ENCODE measurements at regions not wholly inside any gene's neighbourhood (a gene's known extent, or its start where the extent isn't known, plus 50 kb on each side); places are given as distances from the start of the nearest gene placed in this dataset.
"Not testable (repeated sequence)": the region's sequence is repeated elsewhere in the genome, so short reads cannot be mapped to it uniquely, and the experiment has no call there.

DNA sequence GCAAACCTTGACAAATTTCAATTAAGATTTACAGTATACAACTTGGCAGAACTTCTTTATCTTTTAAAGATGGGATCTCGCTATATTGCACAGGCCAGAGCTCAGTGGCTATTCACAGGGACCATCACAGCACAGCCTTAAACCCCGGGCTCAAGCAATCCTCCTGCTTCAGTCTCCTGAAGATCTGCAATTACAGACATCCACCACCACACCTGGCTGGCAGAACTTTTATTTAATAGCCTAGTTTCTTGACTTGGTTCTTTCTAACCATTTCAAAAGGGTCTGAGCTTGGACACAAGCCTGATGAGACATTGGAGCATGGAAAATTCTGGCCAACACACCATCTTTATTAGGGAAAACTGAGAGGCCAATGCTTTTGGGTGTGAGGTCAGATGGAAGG is 151.6 kb upstream of the KCNG1 start:
- no peak overlapping the region for H3K4me3 ChIP-seq (ENCODE audit: low read depth, low read length)
- TF ChIP-seq, protein P1, sequence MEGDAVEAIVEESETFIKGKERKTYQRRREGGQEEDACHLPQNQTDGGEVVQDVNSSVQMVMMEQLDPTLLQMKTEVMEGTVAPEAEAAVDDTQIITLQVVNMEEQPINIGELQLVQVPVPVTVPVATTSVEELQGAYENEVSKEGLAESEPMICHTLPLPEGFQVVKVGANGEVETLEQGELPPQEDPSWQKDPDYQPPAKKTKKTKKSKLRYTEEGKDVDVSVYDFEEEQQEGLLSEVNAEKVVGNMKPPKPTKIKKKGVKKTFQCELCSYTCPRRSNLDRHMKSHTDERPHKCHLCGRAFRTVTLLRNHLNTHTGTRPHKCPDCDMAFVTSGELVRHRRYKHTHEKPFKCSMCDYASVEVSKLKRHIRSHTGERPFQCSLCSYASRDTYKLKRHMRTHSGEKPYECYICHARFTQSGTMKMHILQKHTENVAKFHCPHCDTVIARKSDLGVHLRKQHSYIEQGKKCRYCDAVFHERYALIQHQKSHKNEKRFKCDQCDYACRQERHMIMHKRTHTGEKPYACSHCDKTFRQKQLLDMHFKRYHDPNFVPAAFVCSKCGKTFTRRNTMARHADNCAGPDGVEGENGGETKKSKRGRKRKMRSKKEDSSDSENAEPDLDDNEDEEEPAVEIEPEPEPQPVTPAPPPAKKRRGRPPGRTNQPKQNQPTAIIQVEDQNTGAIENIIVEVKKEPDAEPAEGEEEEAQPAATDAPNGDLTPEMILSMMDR (IDR thresholded peaks at IDR 0.05; ENCODE audit: insufficient read depth, low read length) = no peak
- no peak for DNase-seq (ENCODE audit: low read depth)

DNA sequence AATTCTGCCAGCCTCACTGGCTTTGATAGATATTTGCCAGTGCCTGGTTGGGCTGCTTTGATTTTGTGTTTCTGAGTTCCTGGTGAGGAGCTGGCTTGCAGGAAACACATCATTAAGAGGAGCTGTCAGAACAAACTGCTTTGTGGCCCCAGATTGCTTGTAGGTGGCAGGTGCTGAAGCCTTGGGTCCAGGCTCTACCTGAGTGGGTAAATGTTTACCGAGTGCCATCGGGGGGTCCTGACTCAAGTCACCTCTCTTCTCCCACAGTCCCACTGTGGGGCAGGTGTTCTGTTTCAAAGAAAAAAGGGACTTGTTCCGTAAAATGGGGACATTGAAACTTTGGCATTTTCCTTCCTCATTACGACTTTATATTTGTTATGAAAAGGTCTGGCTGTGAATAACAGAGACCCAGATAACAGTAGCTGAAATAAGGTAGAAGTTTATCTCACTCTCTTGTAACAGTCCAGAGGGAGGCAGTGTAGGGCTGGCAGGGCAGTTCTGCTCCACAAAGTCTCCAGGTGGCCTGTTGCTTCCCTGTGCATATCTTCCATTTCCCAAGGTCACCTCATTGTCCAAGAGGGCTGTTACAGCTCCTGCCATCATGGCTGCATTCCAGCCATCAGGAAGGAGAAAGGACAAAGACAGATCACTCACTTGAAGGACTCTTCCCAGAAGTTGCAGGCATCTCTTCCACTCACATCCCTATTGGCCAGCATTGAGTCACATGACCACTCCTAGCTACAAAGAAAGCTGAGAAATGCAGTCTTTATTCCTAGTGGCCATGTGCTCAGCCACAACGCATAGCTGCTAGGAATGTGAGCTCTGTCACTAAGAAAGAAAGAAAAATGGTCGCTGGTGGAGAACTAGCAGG is 149.9 kb upstream of the KCNG1 start:
- no peak overlapping the region for H3K4me3 ChIP-seq (ENCODE audit: low read depth, low read length)
- DNase-seq (ENCODE audit: low read depth) = no peak
- TF ChIP-seq, protein P1 (IDR thresholded peaks at IDR 0.05; ENCODE audit: insufficient read depth, low read length) = no peak

DNA sequence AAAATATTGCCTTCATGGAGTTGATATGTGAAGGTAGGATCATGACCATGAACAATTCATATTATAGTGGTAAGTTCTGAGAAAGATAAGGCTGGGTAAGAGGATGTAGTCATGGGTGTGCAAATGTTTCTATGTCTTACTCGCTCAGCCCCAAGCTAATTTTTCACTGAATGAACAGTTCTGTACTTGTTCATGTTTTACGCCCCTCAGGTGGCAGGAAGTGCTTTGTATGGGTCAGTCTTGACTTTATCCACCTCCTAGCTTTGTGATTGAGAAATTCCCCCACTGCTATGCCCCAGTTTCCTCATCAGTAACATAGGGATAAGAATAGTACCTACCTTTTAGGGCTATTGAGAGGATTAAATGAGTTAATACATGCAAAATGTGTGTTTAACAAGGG is 148.2 kb upstream of the KCNG1 start:
- TF ChIP-seq, protein P1 (IDR thresholded peaks at IDR 0.05; ENCODE audit: insufficient read depth, low read length) = no peak
- H3K4me3 ChIP-seq (ENCODE audit: low read depth, low read length) = no peak overlapping the region
- DNase-seq (ENCODE audit: low read depth) = no peak

DNA sequence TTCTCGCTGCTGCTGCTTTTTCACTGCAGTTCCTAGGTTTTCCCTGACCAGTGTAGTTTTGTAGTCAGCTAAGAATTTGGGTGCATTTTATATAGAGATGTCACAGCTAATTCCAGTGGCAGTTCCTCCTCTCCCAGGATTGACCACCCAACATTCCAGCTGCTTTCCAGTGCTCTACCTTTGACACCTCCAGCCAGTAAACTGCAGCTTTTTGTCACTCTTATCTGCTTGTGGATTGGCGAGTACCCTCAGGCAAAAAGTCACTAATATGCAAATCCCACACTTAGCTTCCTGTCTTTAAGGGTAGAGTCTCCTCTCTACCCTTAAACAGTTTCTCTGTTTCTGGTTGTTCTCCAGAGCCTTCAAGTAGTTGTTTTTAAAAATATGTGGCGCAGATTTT is 146.9 kb upstream of the KCNG1 start:
- no peak overlapping the region for H3K4me3 ChIP-seq (ENCODE audit: low read depth, low read length)
- DNase-seq (ENCODE audit: low read depth) = no peak
- TF ChIP-seq, protein P1 (IDR thresholded peaks at IDR 0.05; ENCODE audit: insufficient read depth, low read length) = no peak

DNA sequence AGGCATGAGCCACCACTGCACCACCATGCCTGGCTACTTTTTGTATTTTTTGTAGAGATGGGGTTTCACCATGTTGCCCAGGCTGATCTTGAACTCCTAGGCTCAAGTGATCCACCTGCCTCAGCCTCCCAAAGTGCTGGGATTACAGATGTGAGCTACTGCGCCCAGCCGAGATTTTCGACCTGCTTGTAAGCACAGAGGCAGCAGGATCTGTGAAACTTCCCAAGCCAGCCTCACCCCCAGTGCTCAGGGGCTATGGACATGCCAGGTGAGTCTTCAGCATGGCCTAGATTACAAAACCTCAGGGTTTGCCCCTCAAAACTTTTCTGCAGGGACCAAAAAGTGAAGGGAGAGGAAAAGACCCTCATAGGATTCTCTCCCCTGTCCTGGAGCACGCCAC is 145.0 kb upstream of the KCNG1 start:
- not testable (repeated sequence) for H3K4me3 ChIP-seq (ENCODE audit: low read depth, low read length); DNase-seq (ENCODE audit: low read depth)

DNA sequence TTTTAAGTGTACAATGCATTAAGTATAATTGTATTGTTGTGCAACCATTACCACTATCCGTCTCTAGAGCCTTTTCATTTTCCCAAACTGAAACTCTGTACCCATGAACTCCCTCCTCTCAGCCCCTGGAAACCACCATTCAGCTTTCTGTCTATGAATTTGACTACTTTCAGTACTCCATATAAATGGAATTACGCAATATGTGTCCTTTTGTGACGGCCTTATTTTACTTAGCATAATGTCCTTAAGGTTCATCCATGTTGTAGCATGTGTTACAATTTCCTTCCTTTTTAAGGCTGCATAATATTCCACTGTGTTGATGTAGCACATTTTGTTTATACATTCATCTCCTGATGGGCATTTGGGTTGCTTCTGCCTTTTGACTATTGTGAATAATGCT is 143.6 kb upstream of the KCNG1 start:
- TF ChIP-seq, protein P1 (IDR thresholded peaks at IDR 0.05; ENCODE audit: insufficient read depth, low read length) = no peak
- H3K4me3 ChIP-seq (ENCODE audit: low read depth, low read length) = no peak overlapping the region
- no peak for DNase-seq (ENCODE audit: low read depth)

DNA sequence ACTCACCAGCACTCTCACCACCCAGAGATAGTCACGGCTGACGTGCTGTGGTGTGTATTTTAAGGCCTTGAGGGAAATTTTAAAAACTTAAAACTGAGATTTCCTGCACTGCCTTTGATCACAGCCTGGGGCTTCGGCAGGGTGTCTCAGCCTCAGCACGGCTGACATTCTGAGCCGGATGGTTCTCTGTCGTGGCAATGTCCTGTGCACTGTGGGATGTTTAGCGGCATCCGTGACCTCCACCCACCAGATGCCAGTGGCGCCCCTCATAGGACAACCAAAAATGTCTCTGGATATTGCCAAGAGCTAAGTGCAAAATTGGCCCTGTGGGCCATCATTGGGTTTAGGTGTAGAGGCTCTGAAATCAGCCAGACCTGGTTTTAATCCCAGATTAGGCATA is 142.2 kb upstream of the KCNG1 start:
- TF ChIP-seq, protein P1 (IDR thresholded peaks at IDR 0.05; ENCODE audit: insufficient read depth, low read length) = no peak
- no peak for DNase-seq (ENCODE audit: low read depth)
- H3K4me3 ChIP-seq (ENCODE audit: low read depth, low read length) = no peak overlapping the region
